Heart left ventricle (tissue), 16 donors: ENCODE measurements at regions not wholly inside any gene's neighbourhood (a gene's known extent, or its start where the extent isn't known, plus 50 kb on each side); places are given as distances from the start of the nearest gene placed in this dataset.

Experiments used
- ATAC-seq, 4 donors: fragments of 200-7000 bp; cut with Tn5 transposase; one replicate each; pipeline ENCODE4 v1.9.1; 2020 to 2022; ENCODE audit warnings: moderate library complexity in 4 of 4, mild to moderate bottlenecking in 3 of 4, moderate number of reproducible peaks in 1 of 4
- DNase-seq, 5 donors: peaks; one replicate each; pipeline ENCODE4 v3.0.0-alpha.2; 2020
- H3K27ac ChIP-seq, 12 donors: fragments of 200-600 bp; sonication (generic) in 4 of 12; one replicate each; pipeline versions ENCODE4 v1.5.0 to v1.8.0; 2016 to 2022; ENCODE audit warnings: mild to moderate bottlenecking in 2 of 12
- H3K27me3 ChIP-seq, 9 donors: fragments of 200-600 bp; sonication (generic) in 2 of 9; one replicate each; pipeline versions ENCODE4 v1.5.1 to v1.8.0; 2016 to 2022; ENCODE audit warnings: mild to moderate bottlenecking in 3 of 9
- H3K36me3 ChIP-seq, 9 donors: fragments of 200-600 bp; sonication (generic) in 2 of 9; one replicate each; pipeline versions ENCODE4 v1.5.0 to v1.8.0; 2018 to 2022; ENCODE audit warnings: mild to moderate bottlenecking in 2 of 9
- H3K4me1 ChIP-seq, 12 donors: fragments of 200-600 bp; sonication (generic) in 4 of 12; one replicate each; pipeline versions ENCODE4 v1.5.0 to v1.8.0; 2016 to 2022; ENCODE audit warnings: mild to moderate bottlenecking in 3 of 12
- H3K4me3 ChIP-seq, 12 donors: fragments of 200-600 bp; sonication (generic) in 4 of 12; one replicate each; pipeline versions ENCODE4 v1.5.0 to v1.8.0; 2017 to 2022; ENCODE audit warnings: mild to moderate bottlenecking in 9 of 12, moderate library complexity in 4 of 12
- H3K9me3 ChIP-seq, 12 donors: fragments of 200-600 bp; sonication (generic) in 4 of 12; one replicate each; pipeline versions ENCODE4 v1.5.0 to v1.8.0; 2016 to 2022; ENCODE audit warnings: mild to moderate bottlenecking in 1 of 12
- POLR2A ChIP-seq, 2 donors: fragments of 450-650 bp; IDR thresholded peaks; one replicate each; pipeline ENCODE4 v1.6.1; 2017; ENCODE audit warnings: antibody characterized with exemption in 2 of 2, mild to moderate bottlenecking in 2 of 2, moderate library complexity in 2 of 2
- WGBS, 4 donors: extraction: QIAGEN DNeasy Blood & Tissue Kit in 2 of 4; methylation state at CpG; one replicate each; pipeline versions ENCODE4 v1.1.5 to v1.1.7; 2013 to 2018; 5-methylcytosine and 5-hydroxymethylcytosine counted together
- intact Hi-C, 10 donors: fragments of 100-400 bp; cut with DNase I; formaldehyde crosslinking; loops; one replicate each; pipeline versions ENCODE4 v1.11.1 to v1.14.2; 2022
- TF ChIP-seq, protein P1 (sequence below), 12 donors: fragments of 200-600 bp; sonication (generic) in 4 of 12; IDR thresholded peaks; one replicate each; pipeline versions ENCODE4 v1.5.0 to v1.8.0; 2018 to 2022; ENCODE audit warnings: antibody characterized with exemption in 12 of 12, mild to moderate bottlenecking in 5 of 12
- donor health status: ischemic (EF 13 %, LVEDD 7.1; RV severe dilation, severe dysfunction).
- donor health status: healthy with polysubstance abuse.
- donor health status: DM: no; HTN: yes; CAD: no.
- donor health status: DM: no; HTN: no; CAD: no.
- donor health status: ischemic (EF 25% LVEDD 6.9; RV normal size, moderate dysfunction).
- donor health status: ischemic (EF 25% LVEDD 5.7; RV mildly dilated, moderate dysfunction).
- donor health status: healthy.
- donor health status: DM: yes; HTN: yes; CAD: no.
- donor health status: ischemic (EF 35%, LVEDD 5.7; RV mildly dilated, moderate dysfunction).
- donor health status: nonischemic (EF 11% LVEDD 7.7; RV severe dilation, severe dysfunction).
- donor health status: DM: yes; HTN: yes; CAD: no.
- donor health status: PGD.
- donor health status: ischemic (EF 29% LVEDD 5.4; RV normal size, mild dysfunction).
- donor health status: nonischemic (EF 23%, LVEDD 6.1; RV moderate dilation, normal function).

DNA sequence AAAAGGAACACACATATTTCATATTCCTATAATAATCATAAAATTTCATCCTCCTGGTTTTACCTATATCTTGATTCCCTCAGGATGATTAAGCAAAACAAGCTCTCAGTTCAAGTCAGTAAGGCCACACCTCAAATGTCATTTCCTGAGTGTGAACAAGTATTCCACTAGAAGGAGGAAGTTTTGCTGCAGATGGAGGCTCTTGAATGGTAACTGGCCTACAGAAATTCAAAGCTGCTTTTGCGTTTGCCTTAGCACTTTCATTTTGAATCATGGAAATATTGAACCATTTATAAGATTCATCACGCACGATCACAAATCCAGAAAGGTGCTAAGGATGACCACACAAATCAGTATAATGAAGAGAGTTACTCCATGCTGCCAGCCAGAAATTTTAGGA is 254.4 kb upstream of the CXXC4 start:
- ATAC-seq (no peak), DNase-seq (no peak)
- no peaks in the 10 kb centered on the region for H3K27me3 ChIP-seq
- no peak overlapping the region for H3K4me3 ChIP-seq
- TF ChIP-seq POLR2A (IDR thresholded peaks at IDR 0.05): no peak
- TF ChIP-seq, protein P1, sequence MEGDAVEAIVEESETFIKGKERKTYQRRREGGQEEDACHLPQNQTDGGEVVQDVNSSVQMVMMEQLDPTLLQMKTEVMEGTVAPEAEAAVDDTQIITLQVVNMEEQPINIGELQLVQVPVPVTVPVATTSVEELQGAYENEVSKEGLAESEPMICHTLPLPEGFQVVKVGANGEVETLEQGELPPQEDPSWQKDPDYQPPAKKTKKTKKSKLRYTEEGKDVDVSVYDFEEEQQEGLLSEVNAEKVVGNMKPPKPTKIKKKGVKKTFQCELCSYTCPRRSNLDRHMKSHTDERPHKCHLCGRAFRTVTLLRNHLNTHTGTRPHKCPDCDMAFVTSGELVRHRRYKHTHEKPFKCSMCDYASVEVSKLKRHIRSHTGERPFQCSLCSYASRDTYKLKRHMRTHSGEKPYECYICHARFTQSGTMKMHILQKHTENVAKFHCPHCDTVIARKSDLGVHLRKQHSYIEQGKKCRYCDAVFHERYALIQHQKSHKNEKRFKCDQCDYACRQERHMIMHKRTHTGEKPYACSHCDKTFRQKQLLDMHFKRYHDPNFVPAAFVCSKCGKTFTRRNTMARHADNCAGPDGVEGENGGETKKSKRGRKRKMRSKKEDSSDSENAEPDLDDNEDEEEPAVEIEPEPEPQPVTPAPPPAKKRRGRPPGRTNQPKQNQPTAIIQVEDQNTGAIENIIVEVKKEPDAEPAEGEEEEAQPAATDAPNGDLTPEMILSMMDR (IDR thresholded peaks at IDR 0.05): no peak
- peaks cover 0 to 9% (median 0%) of the 10 kb centered on the region in 12 donors for H3K4me1 ChIP-seq
- no peak overlapping the region for H3K27ac ChIP-seq
- 53 to 83% (median 70%) methylated on average over 3 of the region's 3 CpGs for WGBS, 4 donors
- peaks cover 0 to 3% (median 0%) of the 10 kb centered on the region in 12 donors for H3K9me3 ChIP-seq
- no peaks in the 10 kb centered on the region for H3K36me3 ChIP-seq
- intact Hi-C loops: loop anchor here in 1 of 10 donors (10.0 kb wide), 1 partner anchor 254 kb away; the partner anchor contains the start of gene CXXC4

DNA sequence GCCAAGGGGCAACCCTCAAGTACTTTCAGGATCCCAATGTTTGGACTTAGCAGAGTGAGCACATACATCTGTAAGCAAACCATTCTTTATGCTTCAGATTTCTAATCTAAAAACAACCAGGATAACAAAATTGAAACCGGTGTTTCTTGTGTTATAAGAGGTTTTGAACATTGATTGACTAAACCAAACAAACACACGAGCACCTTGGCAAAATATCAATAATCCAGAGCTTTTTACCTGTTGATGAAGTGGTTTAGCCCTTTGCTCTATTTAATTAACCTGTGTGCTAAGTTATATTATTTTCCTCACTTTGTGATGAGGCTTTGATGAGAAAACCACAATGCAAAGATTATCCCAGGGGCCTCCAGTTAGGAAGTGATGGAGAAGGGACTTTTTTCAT is 255.3 kb upstream of the CXXC4 start:
- intact Hi-C loops: loop anchor here in 1 of 10 donors (10.0 kb wide), 1 partner anchor 255 kb away; the partner anchor contains the start of gene CXXC4
- Histone ChIP-seq H3K27ac (no peak overlapping the region), H3K36me3 (no peaks in the 10 kb centered on the region), H3K27me3 (no peaks in the 10 kb centered on the region), H3K4me1 (peaks cover 0 to 9% (median 0%) of the 10 kb centered on the region in 12 donors), H3K4me3 (no peak overlapping the region), H3K9me3 (peaks cover 0 to 6% (median 0%) of the 10 kb centered on the region in 12 donors)
- DNase-seq (no peak), ATAC-seq (no peak)
- TF ChIP-seq, protein P1 (IDR thresholded peaks at IDR 0.05): no peak
- TF ChIP-seq POLR2A (IDR thresholded peaks at IDR 0.05): no peak
- WGBS, 4 donors: 54 to 85% (median 68%) methylated on average over 2 of the region's 2 CpGs

DNA sequence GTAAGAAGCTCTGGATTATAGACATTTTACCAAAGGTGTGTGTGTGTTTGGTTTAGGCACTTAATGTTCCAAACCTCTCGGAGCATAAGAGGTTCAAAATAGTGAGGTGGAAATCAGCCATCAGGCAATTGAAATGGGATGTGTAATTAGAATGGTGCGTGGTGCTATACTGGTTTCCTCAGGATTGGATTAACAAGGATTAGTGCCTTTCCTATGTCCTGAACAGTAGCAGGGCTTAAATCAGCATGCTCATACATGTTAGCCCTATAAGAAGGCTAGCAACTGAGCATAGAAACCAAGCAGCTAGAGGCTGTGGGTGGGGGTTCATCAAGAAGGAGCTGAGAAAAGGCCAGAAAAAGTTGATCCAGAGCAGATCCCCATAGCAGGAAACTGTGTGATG is 256.8 kb upstream of the CXXC4 start:
- peaks cover 0 to 9% (median 0%) of the 10 kb centered on the region in 12 donors for H3K4me1 ChIP-seq
- peak in 1 of 4 donors; percentile 16 for ATAC-seq
- H3K27me3 ChIP-seq: no peaks in the 10 kb centered on the region
- intact Hi-C loops: loop anchor here in 1 of 10 donors (10.0 kb wide), 1 partner anchor 257 kb away; the partner anchor contains the start of gene CXXC4
- no peak overlapping the region for H3K4me3 ChIP-seq
- no peaks in the 10 kb centered on the region for H3K36me3 ChIP-seq
- WGBS, 4 donors: 78 to 85% (median 81%) methylated on average over 2 of the region's 2 CpGs
- H3K9me3 ChIP-seq: peaks cover 0 to 6% (median 0%) of the 10 kb centered on the region in 12 donors
- no peak for DNase-seq
- peak overlapping the region in 4 of 12 donors; percentile 50 to 70 (median 60) for H3K27ac ChIP-seq
- no peak for TF ChIP-seq POLR2A (IDR thresholded peaks at IDR 0.05)
- TF ChIP-seq, protein P1 (IDR thresholded peaks at IDR 0.05): no peak

DNA sequence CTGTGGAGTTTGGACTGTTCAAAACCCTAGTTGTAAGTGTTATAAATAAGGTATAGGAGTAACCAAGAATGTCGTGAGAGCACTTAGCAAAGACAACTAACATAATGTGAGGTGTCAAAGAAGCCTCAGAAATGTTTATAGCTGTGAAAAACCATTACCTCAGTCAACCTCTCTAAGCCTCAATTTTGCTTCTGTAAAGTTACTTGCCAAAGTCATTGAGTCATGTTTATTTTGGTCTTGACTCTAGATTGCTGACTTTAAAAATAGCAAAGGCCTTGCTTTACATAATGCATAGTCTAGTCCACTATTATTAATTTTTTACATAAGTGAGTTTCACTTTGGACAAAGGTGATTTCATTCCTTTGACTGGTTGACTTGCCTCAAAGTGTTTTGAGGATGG is 257.6 kb upstream of the CXXC4 start:
- 26 to 44% (median 37%) methylated on average over 1 of the region's 1 CpG for WGBS, 4 donors
- Histone ChIP-seq H3K4me1 (peaks cover 0 to 9% (median 0%) of the 10 kb centered on the region in 12 donors), H3K9me3 (peaks cover 0 to 6% (median 0%) of the 10 kb centered on the region in 12 donors), H3K4me3 (no peak overlapping the region), H3K27ac (peak overlapping the region in 8 of 12 donors; percentile 4 to 73 (median 50)), H3K36me3 (no peaks in the 10 kb centered on the region), H3K27me3 (no peaks in the 10 kb centered on the region)
- peak; percentile 84 to 92 (median 89) for ATAC-seq
- intact Hi-C loops: loop anchor here in 1 of 10 donors (10.0 kb wide), 1 partner anchor 258 kb away; the partner anchor contains the start of gene CXXC4
- DNase-seq: no peak
- no peak for TF ChIP-seq POLR2A (IDR thresholded peaks at IDR 0.05)
- TF ChIP-seq, protein P1 (IDR thresholded peaks at IDR 0.05): no peak
